HepG2 (cell line): ENCODE measurements at regions not wholly inside any gene's neighbourhood (a gene's known extent, or its start where the extent isn't known, plus 50 kb on each side); places are given as distances from the start of the nearest gene placed in this dataset.
A peak's percentile ranks its signal among the peaks of the same experiment; 100 is the strongest.

ENCODE experiments used
- ATAC-seq: fragments of 200-7000 bp; cut with Tn5 transposase; 3 replicates; pipeline ENCODE4 v1.9.1; 2020; ENCODE audit warnings: mild to moderate bottlenecking, moderate library complexity
- BruUV-seq: library from RNA; stranded (reverse); fragments of 400-500 nt; replicated peaks from 2 replicates; lab custom pipeline; 2021; lab: Mats Ljungman, UMichigan
- CTCF ChIA-PET: fragments of 300-600 bp; formaldehyde crosslinking; extraction: SDS; loops from one replicate; lab custom pipeline; 2021; ENCODE audit warnings: low total read pairs, inconsistent platforms, low intra/inter-chr PET ratio; lab: Yijun Ruan, JAX
- POLR2A ChIA-PET: fragments of 350-600 bp; sonication (Branson Sonifier 250); formaldehyde crosslinking; loops from one replicate; lab custom pipeline; 2020; ENCODE audit warnings: antibody characterized with exemption, inconsistent platforms; lab: Yijun Ruan, JAX
- DNase-seq: peaks from one replicate; pipeline ENCODE4 v3.0.0-alpha.2; 2015; ENCODE audit warnings: low spot score
- FAIRE-seq: peaks from 3 replicates; lab custom pipeline; 2011; peaks lifted over from hg19 to GRCh38; lab: Jason Lieb, UNC
- H2AFZ ChIP-seq: one replicate; pipeline ENCODE4 v1.6.1; 2011; ENCODE audit warnings: low read length, inconsistent platforms
- H3K27ac ChIP-seq: fragments of 300-600 bp; 3 replicates; pipeline ENCODE4 v1.8.0; 2011; ENCODE audit warnings: mixed run types, mild to moderate bottlenecking, mixed read lengths, low read length, inconsistent platforms; ENCODE audit not compliant: insufficient read depth; ENCODE audit errors: extremely low read length
- H3K27me3 ChIP-seq, 2 experiments: fragments of 200-600 bp in 1 of 2; 2 replicates in 1 of 2; 3 replicates in 1 of 2; pipeline versions ENCODE4 v1.6.0 to v1.8.0; 2011; ENCODE audit warnings: low read length in 2 of 2, mild to moderate bottlenecking in 2 of 2, moderate library complexity in 2 of 2, inconsistent platforms in 1 of 2; ENCODE audit not compliant: insufficient read depth in 2 of 2, control insufficient read depth in 1 of 2
- H3K36me3 ChIP-seq, 2 experiments: fragments of 200-600 bp in 1 of 2; replicated peaks in 1 of 2; 2 replicates in 1 of 2; 3 replicates in 1 of 2; pipeline versions ENCODE4 v1.5.1 to v1.8.0; 2011; ENCODE audit warnings: low read length in 2 of 2, inconsistent platforms in 1 of 2; ENCODE audit not compliant: insufficient read depth in 2 of 2, control insufficient read depth in 1 of 2
- H3K4me1 ChIP-seq: 2 replicates; pipeline ENCODE4 v1.5.1; 2012; ENCODE audit warnings: low read length, inconsistent platforms; ENCODE audit not compliant: insufficient read depth
- H3K4me2 ChIP-seq: 2 replicates; pipeline ENCODE4 v1.6.0; 2011; ENCODE audit warnings: low read depth, low read length, inconsistent platforms
- H3K4me3 ChIP-seq, 3 experiments: fragments of 200-600 bp in 1 of 3; sonication (generic), shearing (Covaris generic) in 1 of 3; replicated peaks in 1 of 3; 2 replicates each; pipeline ENCODE4 v1.5.1; 2011 to 2016; ENCODE audit warnings: low read length in 3 of 3, inconsistent platforms in 2 of 3, low read depth in 2 of 3, mild to moderate bottlenecking in 2 of 3, control low read depth in 1 of 3, mixed read lengths in 1 of 3; ENCODE audit not compliant: insufficient read depth in 1 of 3
- H3K79me2 ChIP-seq: one replicate; pipeline ENCODE4 v1.6.1; 2011; ENCODE audit warnings: low read length, inconsistent platforms; ENCODE audit not compliant: insufficient read depth
- H3K9ac ChIP-seq: 2 replicates; pipeline ENCODE4 v1.6.0; 2011; ENCODE audit warnings: mild to moderate bottlenecking, low read depth, low read length, inconsistent platforms; ENCODE audit not compliant: insufficient read depth
- H3K9me3 ChIP-seq: 2 replicates; pipeline ENCODE4 v1.5.1; 2012; ENCODE audit warnings: mild to moderate bottlenecking, low read length
- H4K20me1 ChIP-seq: 2 replicates; pipeline ENCODE4 v1.6.0; 2011; ENCODE audit warnings: inconsistent platforms, mild to moderate bottlenecking, low read length, moderate library complexity; ENCODE audit not compliant: insufficient read depth
- CBX5 ChIP-seq: sonication (generic); formaldehyde crosslinking; IDR thresholded peaks from 2 replicates; pipeline ENCODE4 v1.4.0; 2020; ENCODE audit warnings: missing genetic modification reagents, borderline replicate concordance
- HNF4A ChIP-seq: sonication (generic); formaldehyde crosslinking; IDR thresholded peaks from 2 replicates; pipeline ENCODE4 v1.4.0; 2020; ENCODE audit warnings: missing genetic modification reagents
- HOXA5 ChIP-seq: sonication (generic); formaldehyde crosslinking; IDR thresholded peaks from 2 replicates; pipeline ENCODE4 v1.4.0; 2020; ENCODE audit warnings: missing genetic modification reagents
- IRF9 ChIP-seq: sonication (generic); formaldehyde crosslinking; IDR thresholded peaks from 2 replicates; pipeline ENCODE4 v1.8.0; 2022; ENCODE audit warnings: missing genetic modification reagents, mild to moderate bottlenecking, borderline replicate concordance
- THAP11 ChIP-seq: IDR thresholded peaks from 2 replicates; pipeline ENCODE4 v1.6.1; 2016; ENCODE audit warnings: missing biosample characterization, missing genetic modification reagents
- ZNF160 ChIP-seq: sonication (generic); formaldehyde crosslinking; IDR thresholded peaks from 2 replicates; pipeline ENCODE4 v1.8.0; 2022; ENCODE audit warnings: mild to moderate bottlenecking, inconsistent platforms, missing genetic modification reagents
- ZNF552 ChIP-seq: sonication (generic); formaldehyde crosslinking; IDR thresholded peaks from 2 replicates; pipeline ENCODE4 v1.9.0; 2022; ENCODE audit warnings: missing genetic modification reagents, mild to moderate bottlenecking, borderline replicate concordance
- WGBS: methylation state at CpG from one replicate; pipeline ENCODE4 v1.1.6; 2017; ENCODE audit warnings: low lambda C conversion rate; 5-methylcytosine and 5-hydroxymethylcytosine counted together
- in situ Hi-C: cut with HindIII; loops from 2 replicates; pipeline ENCODE4 v1.10.0; 2017; ENCODE audit warnings: low pct_unique_long_range_greater_than_20kb; ENCODE audit not compliant: extremely low pct_ligation_motif_present
- intact Hi-C: fragments of 100-400 bp; cut with micrococcal nuclease; formaldehyde crosslinking; loops from one replicate; pipeline ENCODE4 v1.10.0; 2022; ENCODE audit not compliant: unreplicated experiment
- TF ChIP-seq, protein P1 (sequence below): sonication (generic); formaldehyde crosslinking; IDR thresholded peaks from 2 replicates; pipeline ENCODE4 v1.4.0; 2020; ENCODE audit warnings: missing genetic modification reagents

DNA sequence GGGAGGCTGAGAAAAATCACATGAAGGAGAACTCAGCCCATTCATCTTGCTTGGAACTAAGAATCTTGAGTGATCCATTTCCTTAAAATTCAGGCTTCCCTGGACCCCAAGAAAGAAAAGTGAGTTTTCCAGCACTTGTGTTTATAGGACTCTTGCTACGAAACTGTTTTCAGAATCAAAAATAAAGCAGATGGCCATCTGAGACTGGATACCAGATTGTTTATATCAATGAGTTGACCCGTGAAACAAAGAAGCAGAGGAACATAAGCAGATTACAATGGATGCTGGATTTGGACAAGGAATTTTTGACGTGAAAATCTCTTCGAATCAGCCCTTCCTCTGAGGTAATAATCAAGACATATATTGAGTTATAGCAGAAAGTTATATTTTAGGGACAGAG is 223.2 kb downstream of the SYK start (continued):
- TF ChIP-seq, protein P1, sequence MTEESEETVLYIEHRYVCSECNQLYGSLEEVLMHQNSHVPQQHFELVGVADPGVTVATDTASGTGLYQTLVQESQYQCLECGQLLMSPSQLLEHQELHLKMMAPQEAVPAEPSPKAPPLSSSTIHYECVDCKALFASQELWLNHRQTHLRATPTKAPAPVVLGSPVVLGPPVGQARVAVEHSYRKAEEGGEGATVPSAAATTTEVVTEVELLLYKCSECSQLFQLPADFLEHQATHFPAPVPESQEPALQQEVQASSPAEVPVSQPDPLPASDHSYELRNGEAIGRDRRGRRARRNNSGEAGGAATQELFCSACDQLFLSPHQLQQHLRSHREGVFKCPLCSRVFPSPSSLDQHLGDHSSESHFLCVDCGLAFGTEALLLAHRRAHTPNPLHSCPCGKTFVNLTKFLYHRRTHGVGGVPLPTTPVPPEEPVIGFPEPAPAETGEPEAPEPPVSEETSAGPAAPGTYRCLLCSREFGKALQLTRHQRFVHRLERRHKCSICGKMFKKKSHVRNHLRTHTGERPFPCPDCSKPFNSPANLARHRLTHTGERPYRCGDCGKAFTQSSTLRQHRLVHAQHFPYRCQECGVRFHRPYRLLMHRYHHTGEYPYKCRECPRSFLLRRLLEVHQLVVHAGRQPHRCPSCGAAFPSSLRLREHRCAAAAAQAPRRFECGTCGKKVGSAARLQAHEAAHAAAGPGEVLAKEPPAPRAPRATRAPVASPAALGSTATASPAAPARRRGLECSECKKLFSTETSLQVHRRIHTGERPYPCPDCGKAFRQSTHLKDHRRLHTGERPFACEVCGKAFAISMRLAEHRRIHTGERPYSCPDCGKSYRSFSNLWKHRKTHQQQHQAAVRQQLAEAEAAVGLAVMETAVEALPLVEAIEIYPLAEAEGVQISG (CRISPR knock-in tag): no peak
- no peak for TF ChIP-seq HNF4A (CRISPR knock-in tag)

DNA sequence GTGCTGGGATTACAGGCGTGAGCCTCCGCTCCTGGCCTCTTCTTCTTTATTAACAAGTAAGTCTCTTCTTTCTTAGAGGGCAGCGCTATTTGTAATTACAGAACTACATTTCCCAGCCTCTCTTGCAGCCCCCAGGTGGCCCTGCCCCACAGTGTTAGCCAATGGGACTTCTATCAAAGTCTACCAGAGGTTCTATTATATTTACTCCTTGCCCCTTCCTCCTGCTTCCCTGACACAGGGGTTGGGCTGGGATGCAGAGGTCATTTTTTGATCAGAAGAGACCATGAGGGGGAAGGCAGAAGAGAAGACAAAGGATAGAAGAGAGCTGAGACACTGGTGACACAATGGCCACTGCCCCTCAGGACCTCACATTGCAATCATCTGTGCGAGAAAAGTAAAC is 224.2 kb downstream of the SYK start:
- WGBS: 70% methylated on average over 4 of the region's 4 CpGs
- FAIRE-seq: no peak
- TF ChIP-seq THAP11 (CRISPR knock-in tag) (0 out of 2 replicates have a peak, but pooled peaks have one; percentile 24), ZNF160 (CRISPR knock-in tag) (no peak), CBX5 (no peak), ZNF552 (no peak), IRF9 (CRISPR knock-in tag) (no peak), HOXA5 (no peak)
- Histone ChIP-seq H3K79me2 (no peaks in the 10 kb centered on the region), H3K9ac (no peak overlapping the region), H3K36me3 (no peaks in the 10 kb centered on the region), H2AFZ (no peak overlapping the region), H3K4me2 (no peak overlapping the region), H3K27me3 (no peaks in the 10 kb centered on the region), H3K4me3 (no peak overlapping the region), H3K27ac (no peak overlapping the region), H4K20me1 (no peaks in the 10 kb centered on the region), H3K4me1 (no peaks in the 10 kb centered on the region), H3K9me3 (no peaks in the 10 kb centered on the region)
- in situ Hi-C loops (no loop called here), intact Hi-C loops (no loop called here)
- POLR2A ChIA-PET: no interaction called here
- BruUV-seq: no TSS peak
- CTCF ChIA-PET: no interaction called here
- no peak for ATAC-seq
- no peak for DNase-seq
